GM23338 (cell line): ENCODE measurements at regions not wholly inside any gene's neighbourhood (a gene's known extent, or its start where the extent isn't known, plus 50 kb on each side); places are given as distances from the start of the nearest gene placed in this dataset.

ENCODE experiments used
- ATAC-seq: fragments of 200-7000 bp; cut with Tn5 transposase; 3 replicates; pipeline ENCODE4 v1.9.1; 2020
- DNase-seq: peaks from one replicate; pipeline ENCODE4 v3.0.0-alpha.2; 2015; ENCODE audit warnings: low spot score
- H2AFZ ChIP-seq: fragments of 200-600 bp; sonication (generic); 2 replicates; pipeline ENCODE4 v1.8.0; 2016; ENCODE audit warnings: antibody characterized with exemption, mild to moderate bottlenecking, moderate library complexity
- H3F3A ChIP-seq: fragments of 200-600 bp; sonication (generic); replicated peaks from 2 replicates; pipeline ENCODE4 v1.8.0; 2017; ENCODE audit warnings: antibody characterized with exemption, mixed run types, low read depth
- H3K27ac ChIP-seq: fragments of 200-600 bp; sonication (generic); 2 replicates; pipeline ENCODE4 v1.6.1; 2016; ENCODE audit warnings: low read depth
- H3K27me3 ChIP-seq: fragments of 200-600 bp; sonication (generic); 2 replicates; pipeline ENCODE4 v1.8.0; 2016; ENCODE audit warnings: mild to moderate bottlenecking, mixed run types, moderate library complexity; ENCODE audit not compliant: insufficient read depth
- H3K36me3 ChIP-seq: fragments of 200-600 bp; sonication (generic); 2 replicates; pipeline ENCODE4 v1.8.0; 2016; ENCODE audit warnings: mild to moderate bottlenecking; ENCODE audit not compliant: insufficient read depth
- H3K4me1 ChIP-seq: fragments of 200-600 bp; sonication (generic); 2 replicates; pipeline ENCODE4 v1.8.0; 2016; ENCODE audit warnings: mild to moderate bottlenecking, moderate library complexity; ENCODE audit not compliant: insufficient read depth
- H3K4me2 ChIP-seq: fragments of 200-600 bp; sonication (generic); 2 replicates; pipeline ENCODE4 v1.7.1; 2017; ENCODE audit warnings: mixed run types
- H3K4me3 ChIP-seq: fragments of 200-600 bp; sonication (generic); 2 replicates; pipeline ENCODE4 v1.6.1; 2016; ENCODE audit warnings: mixed run types
- H3K79me2 ChIP-seq: fragments of 200-600 bp; sonication (generic); replicated peaks from 2 replicates; pipeline ENCODE4 v1.8.0; 2017; ENCODE audit warnings: mild to moderate bottlenecking; ENCODE audit not compliant: insufficient read depth
- H3K9me2 ChIP-seq: fragments of 200-600 bp; sonication (generic); 2 replicates; pipeline ENCODE4 v1.8.0; 2017; ENCODE audit not compliant: insufficient read depth
- H4K20me1 ChIP-seq: fragments of 200-600 bp; sonication (generic); replicated peaks from 2 replicates; pipeline ENCODE4 v1.8.0; 2017; ENCODE audit warnings: mild to moderate bottlenecking; ENCODE audit not compliant: insufficient read depth
- H3K27ac Mint-ChIP-seq: 2 replicates; pipeline ENCODE4 v1.8.0; 2020; ENCODE audit warnings: inconsistent platforms, mild to moderate bottlenecking, moderate library complexity, mixed read lengths
- H3K27me3 Mint-ChIP-seq: 3 replicates; pipeline ENCODE4 v1.8.0; 2022; ENCODE audit warnings: low read depth, mild to moderate bottlenecking, moderate library complexity, mixed read lengths, inconsistent platforms; ENCODE audit not compliant: insufficient read depth, poor library complexity
- H3K36me3 Mint-ChIP-seq: 3 replicates; pipeline ENCODE4 v1.8.0; 2021; ENCODE audit warnings: low read depth, mild to moderate bottlenecking, inconsistent platforms, moderate library complexity, mixed read lengths
- H3K4me1 Mint-ChIP-seq: 3 replicates; pipeline ENCODE4 v1.8.0; 2020; ENCODE audit warnings: mild to moderate bottlenecking, inconsistent platforms, mixed read lengths
- H3K4me3 Mint-ChIP-seq: 3 replicates; pipeline ENCODE4 v1.8.0; 2021; ENCODE audit warnings: moderate library complexity, mild to moderate bottlenecking, inconsistent platforms, mixed read lengths
- H3K9me3 Mint-ChIP-seq: 3 replicates; pipeline ENCODE4 v1.8.0; 2020; ENCODE audit warnings: moderate library complexity, mild to moderate bottlenecking, inconsistent platforms, mixed read lengths
- CREB1 ChIP-seq: fragments of 250-450 bp; sonication (Bioruptor Pico); IDR thresholded peaks from 2 replicates; pipeline ENCODE4 v1.5.0; 2020; ENCODE audit warnings: low read depth, mild to moderate bottlenecking, moderate library complexity
- EZH2 ChIP-seq: fragments of 200-600 bp; sonication (generic); IDR thresholded peaks from one replicate; pipeline ENCODE4 v1.8.0; 2017; ENCODE audit warnings: antibody characterized with exemption, mild to moderate bottlenecking, low read depth; ENCODE audit not compliant: unreplicated experiment
- JUNB ChIP-seq: IDR thresholded peaks from one replicate; pipeline ENCODE4 v1.6.1; 2016; ENCODE audit warnings: antibody characterized with exemption; ENCODE audit not compliant: unreplicated experiment
- NANOG ChIP-seq: IDR thresholded peaks from 2 replicates; pipeline ENCODE4 v1.6.1; 2016; ENCODE audit warnings: antibody characterized with exemption, borderline replicate concordance
- POLR2AphosphoS5 ChIP-seq: IDR thresholded peaks from 2 replicates; pipeline ENCODE4 v1.6.1; 2016; ENCODE audit warnings: antibody characterized with exemption, low read depth
- STAT1 ChIP-seq: IDR thresholded peaks from one replicate; pipeline ENCODE4 v1.6.1; 2016; ENCODE audit warnings: antibody characterized with exemption; ENCODE audit not compliant: unreplicated experiment
- ZNF114 ChIP-seq: fragments of 250-450 bp; sonication (Bioruptor Pico); IDR thresholded peaks from 2 replicates; pipeline ENCODE4 v1.5.0; 2020; ENCODE audit warnings: mild to moderate bottlenecking, moderate library complexity
- ZNF331 ChIP-seq: fragments of 250-450 bp; sonication (Bioruptor Pico); IDR thresholded peaks from 2 replicates; pipeline ENCODE4 v1.5.0; 2020; ENCODE audit warnings: low read depth, mild to moderate bottlenecking, moderate library complexity
- TF ChIP-seq, protein P1 (sequence below): IDR thresholded peaks from one replicate; pipeline ENCODE4 v1.6.1; 2018; ENCODE audit warnings: antibody characterized with exemption; ENCODE audit not compliant: unreplicated experiment
- TF ChIP-seq, protein P2 (sequence below): IDR thresholded peaks from 2 replicates; pipeline ENCODE4 v1.6.1; 2016; ENCODE audit warnings: antibody characterized with exemption
- TF ChIP-seq, protein P3 (sequence below): fragments of 250-450 bp; sonication (Bioruptor Pico); IDR thresholded peaks from 2 replicates; pipeline ENCODE4 v1.5.0; 2020; ENCODE audit warnings: mild to moderate bottlenecking, moderate library complexity

DNA sequence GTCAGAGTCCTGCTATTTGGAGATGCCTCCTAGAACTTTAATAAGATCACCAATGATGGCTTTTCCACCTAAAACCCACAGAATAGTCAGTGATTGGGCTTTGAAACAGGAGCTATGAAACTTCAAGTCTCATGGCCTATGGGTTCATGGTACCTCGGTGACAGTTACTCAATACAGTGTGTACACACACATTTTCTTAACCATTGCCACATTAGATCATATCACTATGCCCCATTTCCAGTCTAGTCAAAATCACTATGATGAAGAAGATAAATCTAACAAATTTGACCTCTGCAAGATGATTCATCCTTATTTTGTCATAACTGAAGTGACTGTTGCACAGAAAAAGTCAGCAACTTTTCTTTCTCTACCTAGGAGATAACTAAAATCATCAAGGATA lies 86.8 kb upstream of the OR13F1 start (continued):
- TF ChIP-seq, protein P1, sequence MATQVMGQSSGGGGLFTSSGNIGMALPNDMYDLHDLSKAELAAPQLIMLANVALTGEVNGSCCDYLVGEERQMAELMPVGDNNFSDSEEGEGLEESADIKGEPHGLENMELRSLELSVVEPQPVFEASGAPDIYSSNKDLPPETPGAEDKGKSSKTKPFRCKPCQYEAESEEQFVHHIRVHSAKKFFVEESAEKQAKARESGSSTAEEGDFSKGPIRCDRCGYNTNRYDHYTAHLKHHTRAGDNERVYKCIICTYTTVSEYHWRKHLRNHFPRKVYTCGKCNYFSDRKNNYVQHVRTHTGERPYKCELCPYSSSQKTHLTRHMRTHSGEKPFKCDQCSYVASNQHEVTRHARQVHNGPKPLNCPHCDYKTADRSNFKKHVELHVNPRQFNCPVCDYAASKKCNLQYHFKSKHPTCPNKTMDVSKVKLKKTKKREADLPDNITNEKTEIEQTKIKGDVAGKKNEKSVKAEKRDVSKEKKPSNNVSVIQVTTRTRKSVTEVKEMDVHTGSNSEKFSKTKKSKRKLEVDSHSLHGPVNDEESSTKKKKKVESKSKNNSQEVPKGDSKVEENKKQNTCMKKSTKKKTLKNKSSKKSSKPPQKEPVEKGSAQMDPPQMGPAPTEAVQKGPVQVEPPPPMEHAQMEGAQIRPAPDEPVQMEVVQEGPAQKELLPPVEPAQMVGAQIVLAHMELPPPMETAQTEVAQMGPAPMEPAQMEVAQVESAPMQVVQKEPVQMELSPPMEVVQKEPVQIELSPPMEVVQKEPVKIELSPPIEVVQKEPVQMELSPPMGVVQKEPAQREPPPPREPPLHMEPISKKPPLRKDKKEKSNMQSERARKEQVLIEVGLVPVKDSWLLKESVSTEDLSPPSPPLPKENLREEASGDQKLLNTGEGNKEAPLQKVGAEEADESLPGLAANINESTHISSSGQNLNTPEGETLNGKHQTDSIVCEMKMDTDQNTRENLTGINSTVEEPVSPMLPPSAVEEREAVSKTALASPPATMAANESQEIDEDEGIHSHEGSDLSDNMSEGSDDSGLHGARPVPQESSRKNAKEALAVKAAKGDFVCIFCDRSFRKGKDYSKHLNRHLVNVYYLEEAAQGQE, result no peak

DNA sequence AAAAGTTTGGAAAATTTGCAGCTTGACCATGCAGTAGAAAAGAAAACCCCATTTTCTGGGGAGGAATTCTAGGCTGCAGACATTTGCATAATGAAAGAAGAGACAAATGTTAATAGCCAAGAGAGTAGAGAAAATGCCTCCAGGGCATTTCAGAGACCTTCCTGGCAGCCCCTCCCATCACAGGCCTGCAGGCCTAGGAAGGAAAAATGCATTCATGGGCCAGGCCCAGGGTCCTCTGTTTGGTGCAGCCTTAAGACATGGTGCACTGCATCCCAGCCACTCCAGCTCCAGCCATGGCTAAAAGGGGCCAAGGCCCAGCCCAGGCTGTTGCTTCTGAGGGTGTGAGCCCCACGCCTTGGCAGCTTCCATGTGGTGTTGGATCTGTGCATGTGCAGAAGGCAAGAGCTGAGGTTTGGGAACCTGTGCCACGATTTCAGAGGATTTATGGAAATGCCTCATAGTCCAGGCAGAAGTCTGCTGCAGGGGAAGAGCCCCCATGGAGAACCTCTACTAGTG lies 75.0 kb upstream of the OR13F1 start:
- no peak overlapping the region for H3K4me3 Mint-ChIP-seq
- H3K4me1 ChIP-seq, result no peaks in the 10 kb centered on the region
- H3K4me3 ChIP-seq, result no peak overlapping the region
- no peaks in the 10 kb centered on the region for H3K36me3 ChIP-seq
- no peak overlapping the region for H3K27ac Mint-ChIP-seq
- no peak overlapping the region for H3K27ac ChIP-seq
- H4K20me1 ChIP-seq, result no peaks in the 10 kb centered on the region
- H3K4me2 ChIP-seq, result no peak overlapping the region
- peaks cover 9% of the 10 kb centered on the region; the same call in 2 of the 3 replicates for H3K36me3 Mint-ChIP-seq
- no peaks in the 10 kb centered on the region for H3F3A ChIP-seq
- peaks cover 1% of the 10 kb centered on the region for H3K27me3 Mint-ChIP-seq
- peaks cover 56% of the 10 kb centered on the region for H3K9me3 Mint-ChIP-seq
- no peak for ATAC-seq
- H2AFZ ChIP-seq, result no peak overlapping the region
- no peaks in the 10 kb centered on the region for H3K4me1 Mint-ChIP-seq
- H3K27me3 ChIP-seq, result no peaks in the 10 kb centered on the region
- no peak for DNase-seq
- H3K79me2 ChIP-seq, result no peaks in the 10 kb centered on the region
- H3K9me2 ChIP-seq, result peaks cover 10% of the 10 kb centered on the region; the same call in 1 of the 2 replicates
- TF ChIP-seq, protein P2, sequence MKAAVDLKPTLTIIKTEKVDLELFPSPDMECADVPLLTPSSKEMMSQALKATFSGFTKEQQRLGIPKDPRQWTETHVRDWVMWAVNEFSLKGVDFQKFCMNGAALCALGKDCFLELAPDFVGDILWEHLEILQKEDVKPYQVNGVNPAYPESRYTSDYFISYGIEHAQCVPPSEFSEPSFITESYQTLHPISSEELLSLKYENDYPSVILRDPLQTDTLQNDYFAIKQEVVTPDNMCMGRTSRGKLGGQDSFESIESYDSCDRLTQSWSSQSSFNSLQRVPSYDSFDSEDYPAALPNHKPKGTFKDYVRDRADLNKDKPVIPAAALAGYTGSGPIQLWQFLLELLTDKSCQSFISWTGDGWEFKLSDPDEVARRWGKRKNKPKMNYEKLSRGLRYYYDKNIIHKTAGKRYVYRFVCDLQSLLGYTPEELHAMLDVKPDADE, result no peak
- TF ChIP-seq STAT1 (no peak), JUNB (no peak), ZNF331 (CRISPR knock-in tag) (no peak), EZH2 (no peak), CREB1 (CRISPR knock-in tag) (no peak), NANOG (no peak), POLR2AphosphoS5 (no peak), ZNF114 (CRISPR knock-in tag) (no peak)
- TF ChIP-seq, protein P1, result no peak
- TF ChIP-seq, protein P3, sequence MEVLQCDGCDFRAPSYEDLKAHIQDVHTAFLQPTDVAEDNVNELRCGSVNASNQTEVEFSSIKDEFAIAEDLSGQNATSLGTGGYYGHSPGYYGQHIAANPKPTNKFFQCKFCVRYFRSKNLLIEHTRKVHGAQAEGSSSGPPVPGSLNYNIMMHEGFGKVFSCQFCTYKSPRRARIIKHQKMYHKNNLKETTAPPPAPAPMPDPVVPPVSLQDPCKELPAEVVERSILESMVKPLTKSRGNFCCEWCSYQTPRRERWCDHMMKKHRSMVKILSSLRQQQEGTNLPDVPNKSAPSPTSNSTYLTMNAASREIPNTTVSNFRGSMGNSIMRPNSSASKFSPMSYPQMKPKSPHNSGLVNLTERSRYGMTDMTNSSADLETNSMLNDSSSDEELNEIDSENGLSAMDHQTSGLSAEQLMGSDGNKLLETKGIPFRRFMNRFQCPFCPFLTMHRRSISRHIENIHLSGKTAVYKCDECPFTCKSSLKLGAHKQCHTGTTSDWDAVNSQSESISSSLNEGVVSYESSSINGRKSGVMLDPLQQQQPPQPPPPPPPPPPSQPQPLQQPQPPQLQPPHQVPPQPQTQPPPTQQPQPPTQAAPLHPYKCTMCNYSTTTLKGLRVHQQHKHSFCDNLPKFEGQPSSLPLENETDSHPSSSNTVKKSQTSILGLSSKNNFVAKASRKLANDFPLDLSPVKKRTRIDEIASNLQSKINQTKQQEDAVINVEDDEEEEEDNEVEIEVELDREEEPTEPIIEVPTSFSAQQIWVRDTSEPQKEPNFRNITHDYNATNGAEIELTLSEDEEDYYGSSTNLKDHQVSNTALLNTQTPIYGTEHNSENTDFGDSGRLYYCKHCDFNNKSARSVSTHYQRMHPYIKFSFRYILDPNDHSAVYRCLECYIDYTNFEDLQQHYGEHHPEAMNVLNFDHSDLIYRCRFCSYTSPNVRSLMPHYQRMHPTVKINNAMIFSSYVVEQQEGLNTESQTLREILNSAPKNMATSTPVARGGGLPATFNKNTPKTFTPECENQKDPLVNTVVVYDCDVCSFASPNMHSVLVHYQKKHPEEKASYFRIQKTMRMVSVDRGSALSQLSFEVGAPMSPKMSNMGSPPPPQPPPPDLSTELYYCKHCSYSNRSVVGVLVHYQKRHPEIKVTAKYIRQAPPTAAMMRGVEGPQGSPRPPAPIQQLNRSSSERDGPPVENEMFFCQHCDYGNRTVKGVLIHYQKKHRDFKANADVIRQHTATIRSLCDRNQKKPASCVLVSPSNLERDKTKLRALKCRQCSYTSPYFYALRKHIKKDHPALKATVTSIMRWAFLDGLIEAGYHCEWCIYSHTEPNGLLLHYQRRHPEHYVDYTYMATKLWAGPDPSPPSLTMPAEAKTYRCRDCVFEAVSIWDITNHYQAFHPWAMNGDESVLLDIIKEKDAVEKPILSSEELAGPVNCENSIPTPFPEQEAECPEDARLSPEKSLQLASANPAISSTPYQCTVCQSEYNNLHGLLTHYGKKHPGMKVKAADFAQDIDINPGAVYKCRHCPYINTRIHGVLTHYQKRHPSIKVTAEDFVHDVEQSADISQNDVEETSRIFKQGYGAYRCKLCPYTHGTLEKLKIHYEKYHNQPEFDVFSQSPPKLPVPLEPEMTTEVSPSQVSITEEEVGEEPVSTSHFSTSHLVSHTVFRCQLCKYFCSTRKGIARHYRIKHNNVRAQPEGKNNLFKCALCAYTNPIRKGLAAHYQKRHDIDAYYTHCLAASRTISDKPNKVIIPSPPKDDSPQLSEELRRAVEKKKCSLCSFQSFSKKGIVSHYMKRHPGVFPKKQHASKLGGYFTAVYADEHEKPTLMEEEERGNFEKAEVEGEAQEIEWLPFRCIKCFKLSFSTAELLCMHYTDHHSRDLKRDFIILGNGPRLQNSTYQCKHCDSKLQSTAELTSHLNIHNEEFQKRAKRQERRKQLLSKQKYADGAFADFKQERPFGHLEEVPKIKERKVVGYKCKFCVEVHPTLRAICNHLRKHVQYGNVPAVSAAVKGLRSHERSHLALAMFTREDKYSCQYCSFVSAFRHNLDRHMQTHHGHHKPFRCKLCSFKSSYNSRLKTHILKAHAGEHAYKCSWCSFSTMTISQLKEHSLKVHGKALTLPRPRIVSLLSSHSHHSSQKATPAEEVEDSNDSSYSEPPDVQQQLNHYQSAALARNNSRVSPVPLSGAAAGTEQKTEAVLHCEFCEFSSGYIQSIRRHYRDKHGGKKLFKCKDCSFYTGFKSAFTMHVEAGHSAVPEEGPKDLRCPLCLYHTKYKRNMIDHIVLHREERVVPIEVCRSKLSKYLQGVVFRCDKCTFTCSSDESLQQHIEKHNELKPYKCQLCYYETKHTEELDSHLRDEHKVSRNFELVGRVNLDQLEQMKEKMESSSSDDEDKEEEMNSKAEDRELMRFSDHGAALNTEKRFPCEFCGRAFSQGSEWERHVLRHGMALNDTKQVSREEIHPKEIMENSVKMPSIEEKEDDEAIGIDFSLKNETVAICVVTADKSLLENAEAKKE (CRISPR knock-in tag), result no peak
